SK-N-SH (cell line): ENCODE measurements at regions not wholly inside any gene's neighbourhood (a gene's known extent, or its start where the extent isn't known, plus 50 kb on each side); places are given as distances from the start of the nearest gene placed in this dataset.

Experiments
- CTCF ChIP-seq: fragments of 200-600 bp; sonication (generic); IDR thresholded peaks from 2 replicates; pipeline ENCODE4 v1.6.1; 2017; ENCODE audit warnings: antibody characterized with exemption, mild to moderate bottlenecking, moderate library complexity
- EP300 ChIP-seq, 2 experiments: IDR thresholded peaks; 2 replicates each; pipeline versions ENCODE4 v1.4.0 to v1.6.1; 2012; ENCODE audit warnings: borderline replicate concordance in 1 of 2, low read depth in 1 of 2, low read length in 1 of 2
- EZH2phosphoT487 ChIP-seq: fragments of 200-600 bp; sonication (generic); IDR thresholded peaks from 2 replicates; pipeline ENCODE4 v1.6.1; 2017; ENCODE audit warnings: low read depth, mixed run types, mild to moderate bottlenecking, antibody characterized with exemption, moderate library complexity, borderline replicate concordance
- GABPA ChIP-seq: IDR thresholded peaks from 2 replicates; pipeline ENCODE4 v1.4.0; 2012; ENCODE audit warnings: low read depth, mild to moderate bottlenecking
- JUND ChIP-seq: IDR thresholded peaks from 2 replicates; pipeline ENCODE4 v1.4.0; 2012
- NFIC ChIP-seq: IDR thresholded peaks from 2 replicates; pipeline ENCODE4 v1.4.0; 2012; ENCODE audit warnings: borderline replicate concordance
- POLR2AphosphoS5 ChIP-seq: IDR thresholded peaks from 2 replicates; pipeline ENCODE4 v1.6.1; 2012; ENCODE audit warnings: low read depth, low read length
- REST ChIP-seq: IDR thresholded peaks from 2 replicates; pipeline ENCODE4 v1.6.1; 2012; ENCODE audit warnings: mild to moderate bottlenecking, low read depth, low read length, moderate library complexity
- TAF1 ChIP-seq: IDR thresholded peaks from 2 replicates; pipeline ENCODE4 v1.6.1; 2012; ENCODE audit warnings: low read depth, mild to moderate bottlenecking, low read length, moderate library complexity, borderline replicate concordance
- USF1 ChIP-seq: IDR thresholded peaks from 2 replicates; pipeline ENCODE4 v1.4.0; 2012; ENCODE audit warnings: low read depth, borderline replicate concordance

GRCh38 chr2:52314231-52314630 lies 1282.3 kb upstream of the NRXN1 start:
- TF ChIP-seq CTCF (no peak), REST (no peak), EP300 (IDR thresholded peaks at IDR 0.05; ENCODE audit: borderline replicate concordance in 1 of 2, low read depth in 1 of 2, low read length in 1 of 2) (no peak), POLR2AphosphoS5 (no peak), EZH2phosphoT487 (no peak), GABPA (no peak), NFIC (no peak), TAF1 (no peak), JUND (no peak), USF1 (no peak)
